Epithelial cell of prostate (primary cell): ENCODE measurements at regions not wholly inside any gene's neighbourhood (a gene's known extent, or its start where the extent isn't known, plus 50 kb on each side); places are given as distances from the start of the nearest gene placed in this dataset.

Experiments
- DNase-seq: peaks from one replicate; pipeline ENCODE4 v3.0.0-alpha.2; 2011; ENCODE audit warnings: low read depth, low spot score
- H3K27ac ChIP-seq: fragments of 450-650 bp; 2 replicates; pipeline ENCODE4 v1.5.1; 2017; ENCODE audit warnings: mild to moderate bottlenecking

DNA sequence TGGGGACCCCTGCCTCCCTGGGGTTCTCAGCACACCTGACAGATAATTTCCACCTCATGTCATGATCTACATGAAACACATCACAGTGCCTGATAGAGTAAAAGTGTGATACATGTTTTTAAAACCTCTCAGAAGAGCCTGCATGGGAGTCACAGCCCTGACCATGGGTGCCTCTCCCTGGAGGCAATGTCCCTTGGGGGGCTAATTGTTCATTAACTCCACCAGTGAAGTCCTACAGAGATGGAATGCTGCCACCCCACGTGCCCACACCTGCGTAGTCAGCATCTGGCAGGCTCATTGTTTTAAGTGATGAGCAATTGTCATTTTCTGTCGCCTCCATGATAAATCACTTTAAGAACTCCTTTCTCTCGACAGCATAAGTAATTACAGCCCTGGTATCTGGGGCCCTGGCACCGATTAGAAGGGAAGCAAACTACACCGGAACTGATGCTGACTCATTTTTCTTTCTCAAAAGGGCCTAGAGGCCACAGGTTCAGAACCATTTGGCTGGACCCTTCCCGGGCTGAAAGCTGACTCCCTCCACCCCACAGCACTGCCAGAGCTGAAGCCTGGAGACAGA is 109.6 kb upstream of the GJB5 start:
- no peak overlapping the region for H3K27ac ChIP-seq

GRCh38 chr1:34645919-34646318 is 108.9 kb upstream of the GJB5 start:
- no peak overlapping the region for H3K27ac ChIP-seq
- no peak for DNase-seq

More for the DNA sequence above, 109.6 kb upstream of the GJB5 start:
- DNase-seq: no peak

DNA sequence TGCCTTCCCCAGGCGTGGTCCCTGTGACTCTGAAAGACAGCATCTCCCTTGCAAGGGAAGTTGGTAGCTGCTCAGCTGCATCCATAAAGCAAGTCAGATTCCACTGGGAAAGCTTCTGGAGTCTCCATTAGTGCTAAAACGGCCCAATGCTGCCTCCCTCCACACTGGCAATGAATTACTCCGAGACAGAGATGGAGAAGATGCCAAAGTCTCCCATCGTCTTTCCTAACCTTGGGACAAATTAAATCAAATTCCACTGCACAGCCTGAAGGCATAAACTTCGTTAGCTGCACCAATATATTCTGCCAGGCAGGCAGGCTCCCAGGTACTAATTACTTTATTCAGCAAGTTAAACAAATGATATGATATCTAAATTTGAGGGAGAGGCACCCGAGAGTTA is 106.3 kb upstream of the GJB5 start:
- no peak for DNase-seq
- no peak overlapping the region for H3K27ac ChIP-seq

DNA sequence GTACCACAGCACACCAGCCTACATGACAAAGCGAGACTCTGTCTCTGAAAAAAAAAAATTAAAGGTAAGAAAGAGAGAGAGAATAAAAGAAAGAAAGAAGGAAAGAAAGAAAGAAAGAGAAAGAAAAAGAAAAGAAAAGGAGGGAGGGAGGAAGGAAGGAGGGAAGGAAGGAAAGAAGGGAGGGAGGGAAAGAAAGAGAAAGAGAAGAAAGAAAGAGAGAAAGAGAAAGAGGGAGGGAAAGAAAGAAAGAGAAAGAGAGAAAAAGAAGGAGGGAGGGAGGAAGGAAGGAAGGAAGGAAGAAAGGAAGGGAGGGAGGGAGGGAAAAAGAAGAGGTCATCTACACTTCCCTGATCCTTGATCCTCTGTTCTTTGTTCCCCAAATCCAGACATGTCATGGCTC is 104.8 kb upstream of the GJB5 start:
- no peak overlapping the region for H3K27ac ChIP-seq
- no peak for DNase-seq

DNA sequence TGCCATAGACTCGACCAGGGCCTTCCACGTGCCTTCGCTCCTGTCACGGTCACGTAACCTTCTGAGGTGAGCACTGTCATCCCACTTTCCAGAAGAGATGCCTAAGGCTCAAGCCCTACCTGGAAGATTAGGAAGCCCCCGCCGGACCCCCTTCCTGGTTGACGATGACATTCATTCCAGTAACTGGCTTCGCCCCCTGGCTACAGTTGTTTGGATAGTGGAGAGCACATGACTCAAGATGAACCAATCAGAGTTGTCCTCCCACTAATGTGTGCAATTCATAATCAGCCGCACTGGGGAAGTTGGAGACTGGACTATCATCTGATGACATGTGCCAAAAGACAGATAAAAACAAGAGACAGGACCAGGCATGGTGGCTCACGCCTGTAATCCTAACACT is 104.0 kb upstream of the GJB5 start:
- H3K27ac ChIP-seq: no peak overlapping the region
- DNase-seq: no peak

- DNase-seq: no peak
- H3K27ac ChIP-seq: no peak overlapping the region
Observed at GRCh38 chr1:34653110-34653509, 101.7 kb upstream of the GJB5 start.

- H3K27ac ChIP-seq: no peak overlapping the region
- DNase-seq: no peak
Observed at GRCh38 chr1:34655206-34655874, 99.5 kb upstream of the GJB5 start.

GRCh38 chr1:34655875-34656240 is 99.0 kb upstream of the GJB5 start:
- no peak for DNase-seq

GRCh38 chr1:34656299-34656698 is 98.5 kb upstream of the GJB5 start:
- no peak overlapping the region for H3K27ac ChIP-seq
- DNase-seq: no peak

More at GRCh38 chr1:34655875-34656240, 99.0 kb upstream of the GJB5 start:
- no peak overlapping the region for H3K27ac ChIP-seq

DNA sequence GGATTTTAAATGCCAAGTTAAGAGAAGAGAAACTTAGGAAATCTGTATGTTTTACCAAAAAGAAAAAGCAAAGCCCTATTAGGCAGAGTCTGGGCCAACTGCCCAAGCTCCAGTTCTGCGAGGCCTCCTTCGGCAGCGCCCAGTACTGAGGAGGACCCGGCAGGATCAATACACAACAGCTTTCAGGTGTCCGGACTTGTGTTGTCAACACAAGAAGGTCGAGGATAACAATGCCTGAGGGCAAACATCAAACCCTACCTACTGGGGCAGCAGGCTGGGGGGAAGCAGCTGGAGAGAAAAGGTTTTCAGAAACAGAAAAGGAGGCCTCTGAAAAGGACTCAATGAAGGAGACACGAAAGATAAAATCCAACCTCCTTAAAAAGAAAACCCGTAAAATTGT is 98.1 kb upstream of the GJB5 start:
- no peak for DNase-seq
- no peak overlapping the region for H3K27ac ChIP-seq

DNA sequence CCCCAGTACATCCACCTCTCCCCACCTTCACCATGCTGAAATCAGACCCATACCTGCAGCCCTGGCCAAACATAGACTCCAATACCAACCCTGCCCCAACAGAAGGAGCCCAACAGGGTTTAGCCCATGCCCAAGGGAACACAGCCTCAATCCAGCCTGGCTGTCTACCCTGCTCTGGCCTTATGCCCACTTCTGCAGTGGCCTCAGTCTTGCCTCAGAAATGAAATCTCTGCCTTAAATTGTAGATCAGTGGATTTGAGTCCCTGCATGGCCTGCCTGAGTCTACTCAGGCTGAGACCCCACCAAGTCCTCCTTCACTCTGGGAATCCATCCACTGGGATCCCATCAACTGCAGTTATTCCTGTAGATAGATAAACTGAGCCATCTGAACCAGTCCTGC is 97.6 kb upstream of the GJB5 start:
- H3K27ac ChIP-seq: no peak overlapping the region
- DNase-seq: no peak

DNA sequence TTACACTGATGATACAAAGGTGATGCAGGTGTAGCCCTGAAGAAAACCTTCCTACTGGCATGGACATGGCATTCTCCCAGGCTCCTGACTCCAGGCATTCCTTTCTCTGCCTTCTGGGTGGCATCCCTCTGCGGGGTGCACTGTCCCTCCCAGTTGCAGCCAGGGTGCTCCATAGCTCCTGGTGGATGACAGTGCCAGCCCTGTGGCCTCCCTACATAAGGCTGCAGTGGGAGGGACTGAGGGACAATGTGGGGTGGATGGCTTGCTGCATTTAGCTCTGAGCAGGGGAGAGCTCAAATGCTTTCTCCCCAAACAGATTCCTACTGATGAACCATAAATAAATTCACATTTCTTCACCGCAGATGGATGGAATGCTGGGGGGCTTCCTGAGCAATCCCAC is 97.0 kb upstream of the GJB5 start:
- no peak for DNase-seq

DNA sequence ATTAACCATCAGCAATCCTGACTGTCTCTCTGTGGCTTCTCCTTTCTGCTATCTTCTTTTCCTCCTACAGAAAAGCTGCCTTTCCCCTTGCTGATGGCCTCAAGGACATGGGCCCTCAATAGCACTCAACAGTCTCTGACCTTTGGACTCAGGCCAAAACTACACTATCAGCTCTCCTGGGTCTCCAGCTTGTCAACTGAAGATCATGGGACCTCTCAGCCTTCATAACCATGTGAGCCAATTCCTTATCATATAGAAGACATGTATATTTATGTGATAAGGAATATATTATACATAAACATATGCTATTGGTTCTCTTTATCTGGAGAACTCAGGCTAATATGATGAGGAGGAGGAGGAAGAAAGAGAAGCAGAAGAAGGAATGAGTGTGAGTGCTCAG is 91.8 kb upstream of the GJB5 start:
- H3K27ac ChIP-seq: no peak overlapping the region
- no peak for DNase-seq

More for the DNA sequence above, 97.0 kb upstream of the GJB5 start:
- H3K27ac ChIP-seq: no peak overlapping the region

DNA sequence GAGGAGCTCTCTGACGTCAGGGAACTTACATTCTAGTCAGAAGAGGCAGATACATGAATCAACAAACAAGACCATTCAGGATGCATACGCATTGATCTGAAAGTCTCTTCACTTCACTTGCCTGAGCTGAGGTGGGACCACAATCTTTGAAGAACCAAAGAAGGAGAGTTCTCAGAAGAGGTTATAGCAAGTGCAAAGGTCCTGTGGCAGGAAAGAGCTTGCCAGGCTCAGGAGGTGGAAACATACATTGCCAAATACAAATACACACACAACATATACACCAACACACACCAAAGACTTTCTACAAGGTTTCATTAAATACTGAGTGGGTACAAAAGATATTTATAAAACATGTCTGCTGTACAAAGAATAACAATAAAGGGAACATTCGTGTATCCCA is 86.8 kb upstream of the GJB5 start:
- H3K27ac ChIP-seq: no peak overlapping the region
- DNase-seq: no peak

GRCh38 chr1:34670982-34671381 is 83.9 kb upstream of the GJB5 start:
- no peak for DNase-seq
- H3K27ac ChIP-seq: no peak overlapping the region

GRCh38 chr1:34671887-34672286 is 83.0 kb upstream of the GJB5 start:
- DNase-seq: no peak
- no peak overlapping the region for H3K27ac ChIP-seq

DNA sequence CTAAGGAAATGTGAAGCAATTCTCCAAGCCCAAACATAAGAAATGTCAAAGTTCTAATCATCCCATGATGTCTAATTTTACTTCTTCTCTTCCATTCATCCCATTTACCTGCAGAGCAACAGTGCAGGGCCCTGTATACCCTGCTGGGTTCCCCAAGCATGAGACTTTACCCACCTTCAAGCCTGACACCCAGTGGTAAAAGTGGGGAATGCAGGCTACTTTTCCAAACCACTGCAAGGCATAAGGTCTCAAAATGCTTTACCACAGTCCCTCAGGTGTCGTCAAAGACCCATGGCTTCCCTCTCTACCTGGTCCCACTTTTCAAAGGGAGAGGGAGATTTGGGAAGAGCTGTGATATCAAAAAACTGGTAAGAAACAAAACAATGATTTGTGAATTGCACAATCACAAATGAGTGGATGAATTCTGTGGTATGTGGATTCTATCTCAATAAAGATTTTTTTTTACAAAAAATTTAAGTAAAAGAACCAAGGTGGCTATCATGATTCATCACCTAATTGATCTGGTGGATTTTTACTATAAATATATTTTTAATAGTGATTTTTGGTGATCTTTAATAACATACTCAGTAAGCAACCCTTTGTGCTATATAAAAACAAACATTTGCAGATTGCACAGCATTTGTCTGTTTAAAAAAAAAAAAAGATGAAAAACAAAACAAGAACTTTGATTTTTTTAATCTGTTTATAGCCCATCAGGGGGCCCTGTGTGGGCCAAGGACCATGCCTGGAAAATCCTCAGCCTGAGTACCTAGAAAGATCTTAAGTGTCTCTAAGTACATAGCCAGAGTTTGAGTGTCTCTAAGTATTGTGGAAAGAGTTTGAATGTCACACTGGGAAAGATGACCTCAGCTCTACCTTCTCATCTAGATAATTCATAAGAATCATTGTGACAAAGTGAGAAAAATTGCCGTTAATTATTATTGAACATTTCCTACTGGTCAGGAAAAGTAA is 73.1 kb upstream of the GJB5 start:
- H3K27ac ChIP-seq: no peak overlapping the region
- DNase-seq: no peak

GRCh38 chr1:34682452-34683223 is 72.2 kb upstream of the GJB5 start:
- DNase-seq: no peak
- H3K27ac ChIP-seq: no peak overlapping the region

DNA sequence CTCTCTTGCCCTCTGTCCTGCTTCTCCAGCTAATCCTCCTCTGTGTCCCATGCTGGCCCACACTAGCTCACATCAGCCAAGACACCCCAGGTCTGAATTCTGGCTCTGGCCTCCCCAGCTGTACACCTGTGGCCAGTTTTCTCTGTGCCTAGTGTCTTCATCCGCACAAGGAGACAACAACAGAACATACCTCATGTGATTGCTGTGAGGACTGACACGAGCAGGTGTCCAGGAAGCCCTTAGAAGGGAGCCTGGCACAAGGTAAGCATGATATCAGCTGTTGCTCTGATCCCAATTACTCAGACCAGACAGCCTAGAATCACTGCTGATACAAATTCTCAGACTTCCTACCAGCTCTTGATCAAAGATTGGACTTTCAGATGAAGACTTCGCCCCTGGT is 71.2 kb upstream of the GJB5 start:
- DNase-seq: no peak
- H3K27ac ChIP-seq: no peak overlapping the region

DNA sequence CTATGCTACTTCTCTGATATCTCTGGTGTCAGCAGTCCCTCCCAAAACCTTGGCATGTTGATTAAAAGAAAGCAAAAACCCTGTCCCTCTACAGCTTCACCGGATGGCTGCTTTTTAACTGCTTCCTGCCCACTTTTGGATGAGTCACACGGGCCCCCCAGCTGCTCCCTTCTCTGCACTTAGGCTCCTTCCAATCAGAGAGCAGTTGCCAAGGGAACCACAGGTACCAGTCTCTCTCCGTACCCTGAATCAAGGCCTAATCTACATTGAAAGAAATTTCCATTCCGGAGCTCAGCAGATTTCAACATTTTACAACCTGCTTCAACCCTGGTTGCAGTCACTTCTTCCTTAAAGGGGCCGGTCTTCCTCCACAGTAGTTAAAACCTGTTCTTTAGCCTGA is 70.6 kb upstream of the GJB5 start:
- H3K27ac ChIP-seq: no peak overlapping the region
- DNase-seq: no peak

GRCh38 chr1:34685225-34685624 is 69.6 kb upstream of the GJB5 start:
- H3K27ac ChIP-seq: no peak overlapping the region
- no peak for DNase-seq
